Lower lobe of right lung (tissue), 2 donors: ENCODE measurements at regions not wholly inside any gene's neighbourhood (a gene's known extent, or its start where the extent isn't known, plus 50 kb on each side); places are given as distances from the start of the nearest gene placed in this dataset.

Experiments used
- ATAC-seq, 2 donors: fragments of 200-7000 bp; cut with Tn5 transposase; one replicate each; pipeline ENCODE4 v1.9.1; 2020 to 2022; ENCODE audit warnings: mild to moderate bottlenecking in 2 of 2, moderate library complexity in 2 of 2
- DNase-seq: peaks from one replicate; pipeline ENCODE4 v3.0.0-alpha.2; 2020
- H3K27ac ChIP-seq: fragments of 200-600 bp; one replicate; pipeline ENCODE4 v1.8.0; 2022
- H3K27me3 ChIP-seq: fragments of 200-600 bp; one replicate; pipeline ENCODE4 v1.8.0; 2022; ENCODE audit warnings: low read depth
- H3K36me3 ChIP-seq: fragments of 200-600 bp; one replicate; pipeline ENCODE4 v1.8.0; 2022; ENCODE audit warnings: mild to moderate bottlenecking
- H3K4me1 ChIP-seq: fragments of 200-600 bp; one replicate; pipeline ENCODE4 v1.8.0; 2022
- H3K4me3 ChIP-seq: fragments of 200-600 bp; one replicate; pipeline ENCODE4 v1.8.0; 2022; ENCODE audit warnings: mild to moderate bottlenecking
- H3K9me3 ChIP-seq: fragments of 200-600 bp; one replicate; pipeline ENCODE4 v1.8.0; 2022
- CTCF ChIP-seq: fragments of 200-600 bp; IDR thresholded peaks from one replicate; pipeline ENCODE4 v1.8.0; 2022; ENCODE audit warnings: antibody characterized with exemption, mild to moderate bottlenecking
- intact Hi-C: fragments of 100-400 bp; cut with DNase I; formaldehyde crosslinking; loops from one replicate; pipeline ENCODE4 v1.11.0; 2022
- donor health status: DM: no; HTN: yes; CAD: no; lungs with severe emphysema.

DNA sequence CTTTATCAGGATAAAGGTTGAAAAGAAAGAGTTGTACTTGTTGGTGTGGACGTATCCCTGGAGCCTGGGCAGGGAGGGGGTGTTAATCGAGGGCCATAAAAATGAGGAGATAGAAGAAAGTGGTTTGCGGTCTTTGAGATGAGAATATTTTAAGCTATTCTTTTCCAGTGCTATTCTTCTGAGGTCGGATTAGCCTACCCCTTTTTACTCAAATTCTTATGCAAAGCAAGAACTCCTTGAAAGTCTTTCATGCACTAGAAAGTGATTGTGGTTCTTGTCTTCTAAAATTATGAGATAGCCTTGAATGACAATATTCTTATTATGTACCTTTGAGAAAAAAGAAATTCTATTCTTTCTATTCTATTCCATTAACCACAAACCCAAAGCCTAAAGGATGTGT is 201.3 kb upstream of the SEMA3C start:
- Histone ChIP-seq H3K36me3 (no peaks in the 10 kb centered on the region), H3K27ac (no peak overlapping the region), H3K9me3 (no peaks in the 10 kb centered on the region), H3K27me3 (no peaks in the 10 kb centered on the region), H3K4me1 (no peaks in the 10 kb centered on the region), H3K4me3 (no peak overlapping the region)
- no peak for ATAC-seq
- intact Hi-C loops: no loop called here
- TF ChIP-seq CTCF: no peak
- no peak for DNase-seq

GRCh38 chr7:81114633-81115032 is 195.8 kb upstream of the SEMA3C start:
- no peak overlapping the region for H3K27ac ChIP-seq
- no peak for TF ChIP-seq CTCF
- ATAC-seq (no peak), DNase-seq (no peak)
- no peaks in the 10 kb centered on the region for H3K9me3 ChIP-seq
- no peaks in the 10 kb centered on the region for H3K27me3 ChIP-seq
- no peaks in the 10 kb centered on the region for H3K4me1 ChIP-seq
- H3K36me3 ChIP-seq: no peaks in the 10 kb centered on the region
- H3K4me3 ChIP-seq: no peak overlapping the region
- intact Hi-C loops: no loop called here

DNA sequence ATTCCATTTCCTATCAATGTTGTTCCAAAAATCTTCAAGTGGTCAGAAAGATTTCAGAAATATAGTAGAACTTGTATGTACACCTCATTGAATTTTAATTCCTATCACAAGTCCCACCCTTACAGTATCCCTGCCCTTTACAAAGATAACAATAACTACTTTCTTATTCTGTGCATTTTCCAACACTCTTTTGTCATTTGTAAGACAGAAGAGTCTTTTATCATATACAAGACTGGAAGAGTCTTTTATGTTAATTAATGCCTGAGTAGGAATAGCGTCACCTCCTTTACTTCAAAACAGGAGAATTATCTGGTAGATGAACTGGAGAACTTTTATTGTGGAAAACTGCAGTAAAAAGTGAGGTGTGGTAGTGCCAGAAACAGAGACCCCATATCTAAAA is 193.9 kb upstream of the SEMA3C start:
- no peak for TF ChIP-seq CTCF
- intact Hi-C loops: no loop called here
- H3K27me3 ChIP-seq: no peaks in the 10 kb centered on the region
- no peak overlapping the region for H3K27ac ChIP-seq
- no peaks in the 10 kb centered on the region for H3K4me1 ChIP-seq
- H3K36me3 ChIP-seq: no peaks in the 10 kb centered on the region
- DNase-seq: no peak
- ATAC-seq: no peak
- no peak overlapping the region for H3K4me3 ChIP-seq
- H3K9me3 ChIP-seq: no peaks in the 10 kb centered on the region

DNA sequence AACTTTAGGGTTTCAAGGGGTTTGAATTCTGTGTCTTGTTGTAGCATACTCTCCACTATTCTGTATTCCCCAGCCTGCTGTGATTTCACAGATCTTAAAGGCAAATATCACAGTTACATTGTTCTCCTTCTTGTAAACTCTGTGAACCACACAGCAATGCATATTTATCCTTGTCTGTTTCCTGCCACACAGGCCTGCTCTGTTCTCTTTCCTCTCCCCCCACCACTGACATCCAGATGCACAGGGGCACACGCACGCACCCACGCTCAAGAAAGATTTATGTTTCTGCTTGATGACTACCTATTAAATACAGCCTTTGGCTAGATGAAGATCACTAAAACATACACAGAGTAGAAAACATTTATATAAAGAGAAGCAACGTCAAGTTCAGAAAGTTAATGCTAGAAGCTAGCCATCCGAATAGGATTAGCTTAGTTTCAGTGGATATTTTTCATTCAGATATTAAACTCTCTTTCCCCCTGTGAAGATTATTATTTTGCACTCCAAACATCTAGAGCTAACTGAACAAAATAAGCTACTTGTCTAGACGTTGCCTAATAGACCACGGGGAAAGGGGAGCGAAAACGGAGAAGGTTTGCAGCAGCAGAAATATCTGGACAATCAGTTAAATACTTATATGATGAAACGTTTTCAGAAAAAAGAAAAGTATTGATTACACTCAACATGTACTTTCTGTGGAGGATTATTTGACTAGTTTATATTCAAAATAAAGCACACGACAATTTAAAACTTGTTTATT is 193.1 kb upstream of the SEMA3C start:
- DNase-seq (no peak), ATAC-seq (no peak)
- H3K27me3 ChIP-seq: no peaks in the 10 kb centered on the region
- no peaks in the 10 kb centered on the region for H3K4me1 ChIP-seq
- H3K36me3 ChIP-seq: no peaks in the 10 kb centered on the region
- no peak overlapping the region for H3K4me3 ChIP-seq
- H3K9me3 ChIP-seq: no peaks in the 10 kb centered on the region
- H3K27ac ChIP-seq: no peak overlapping the region
- intact Hi-C loops: no loop called here
- no peak for TF ChIP-seq CTCF

- Histone ChIP-seq H3K4me1 (no peaks in the 10 kb centered on the region), H3K27ac (no peak overlapping the region), H3K4me3 (no peak overlapping the region), H3K27me3 (no peaks in the 10 kb centered on the region), H3K9me3 (no peaks in the 10 kb centered on the region), H3K36me3 (no peaks in the 10 kb centered on the region)
- DNase-seq (no peak), ATAC-seq (no peak)
- TF ChIP-seq CTCF: no peak
- intact Hi-C loops: no loop called here
Observed at GRCh38 chr7:81111358-81111757, 192.5 kb upstream of the SEMA3C start.
